ENCODE measurements at regions not wholly inside any gene's neighbourhood (a gene's known extent, or its start where the extent isn't known, plus 50 kb on each side); places are given as distances from the start of the nearest gene placed in this dataset.

GRCh38 chr5:123690821-123691220 is 178.8 kb downstream of the CSNK1G3 start:
- TF ChIP-seq CTCF (IDR thresholded peaks at IDR 0.05) (no peak), ZFX (IDR thresholded peaks at IDR 0.05; ENCODE audit: borderline replicate concordance) (no peak)

All from 22Rv1 (cell line).